NB4 (cell line): ENCODE measurements at regions not wholly inside any gene's neighbourhood (a gene's known extent, or its start where the extent isn't known, plus 50 kb on each side); places are given as distances from the start of the nearest gene placed in this dataset.

ENCODE experiments used
- MAX ChIP-seq: IDR thresholded peaks from 2 replicates; pipeline ENCODE4 v1.6.1; 2011; ENCODE audit warnings: low read depth, low read length
- POLR2A ChIP-seq: IDR thresholded peaks from 2 replicates; pipeline ENCODE4 v1.6.1; 2011; ENCODE audit warnings: mild to moderate bottlenecking; ENCODE audit not compliant: insufficient read length; ENCODE audit errors: extremely low read depth
- TF ChIP-seq, protein P1 (sequence below): IDR thresholded peaks from one replicate; pipeline ENCODE4 v1.5.1; 2012; ENCODE audit warnings: low read depth, low read length

DNA sequence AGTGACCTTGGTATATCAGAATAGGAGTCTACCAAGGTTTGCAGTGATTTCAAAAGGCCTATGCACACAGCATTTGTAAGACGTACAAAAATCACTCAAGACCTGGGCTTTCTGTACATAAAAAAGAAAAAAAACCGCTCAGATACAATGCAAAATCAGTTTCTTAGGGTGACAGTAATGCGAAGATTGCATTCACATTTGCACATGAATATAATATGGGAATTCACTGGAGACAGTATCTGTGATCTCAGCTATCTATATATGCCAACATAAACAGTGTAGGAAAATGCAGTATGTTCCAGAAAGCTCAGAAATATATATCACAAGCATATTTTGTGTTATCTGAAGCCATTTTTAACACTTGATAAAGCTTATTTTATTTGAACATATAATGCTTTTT lies 176.4 kb upstream of the MYOCD start:
- TF ChIP-seq POLR2A, result no peak
- TF ChIP-seq, protein P1, sequence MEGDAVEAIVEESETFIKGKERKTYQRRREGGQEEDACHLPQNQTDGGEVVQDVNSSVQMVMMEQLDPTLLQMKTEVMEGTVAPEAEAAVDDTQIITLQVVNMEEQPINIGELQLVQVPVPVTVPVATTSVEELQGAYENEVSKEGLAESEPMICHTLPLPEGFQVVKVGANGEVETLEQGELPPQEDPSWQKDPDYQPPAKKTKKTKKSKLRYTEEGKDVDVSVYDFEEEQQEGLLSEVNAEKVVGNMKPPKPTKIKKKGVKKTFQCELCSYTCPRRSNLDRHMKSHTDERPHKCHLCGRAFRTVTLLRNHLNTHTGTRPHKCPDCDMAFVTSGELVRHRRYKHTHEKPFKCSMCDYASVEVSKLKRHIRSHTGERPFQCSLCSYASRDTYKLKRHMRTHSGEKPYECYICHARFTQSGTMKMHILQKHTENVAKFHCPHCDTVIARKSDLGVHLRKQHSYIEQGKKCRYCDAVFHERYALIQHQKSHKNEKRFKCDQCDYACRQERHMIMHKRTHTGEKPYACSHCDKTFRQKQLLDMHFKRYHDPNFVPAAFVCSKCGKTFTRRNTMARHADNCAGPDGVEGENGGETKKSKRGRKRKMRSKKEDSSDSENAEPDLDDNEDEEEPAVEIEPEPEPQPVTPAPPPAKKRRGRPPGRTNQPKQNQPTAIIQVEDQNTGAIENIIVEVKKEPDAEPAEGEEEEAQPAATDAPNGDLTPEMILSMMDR, result no peak
- no peak for TF ChIP-seq MAX
